Endothelial cell of umbilical vein (primary cell): ENCODE measurements at regions not wholly inside any gene's neighbourhood (a gene's known extent, or its start where the extent isn't known, plus 50 kb on each side); places are given as distances from the start of the nearest gene placed in this dataset.

Experiments
- BruUV-seq: library from RNA; stranded (reverse); fragments of 400-500 nt; replicated peaks from 2 replicates; lab custom pipeline; 2021; lab: Mats Ljungman, UMichigan
- CTCF ChIA-PET: fragments of 300-600, 350-600 bp; sonication (Branson Sonifier 250); formaldehyde crosslinking; loops from one replicate; lab custom pipeline; 2021; ENCODE audit warnings: antibody characterized with exemption, inconsistent platforms; lab: Charles Lee
- POLR2A ChIA-PET: fragments of 300-600, 350-600 bp; sonication (Branson Sonifier 250); formaldehyde crosslinking; loops from one replicate; lab custom pipeline; 2021; ENCODE audit warnings: antibody characterized with exemption, inconsistent platforms; lab: Charles Lee
- DNase-seq: peaks from one replicate; pipeline ENCODE4 v3.0.0-alpha.2; 2011; ENCODE audit warnings: low read depth, low spot score
- FAIRE-seq: peaks from 2 replicates; lab custom pipeline; 2011; peaks lifted over from hg19 to GRCh38; lab: Jason Lieb, UNC
- H2AFZ ChIP-seq: 2 replicates; pipeline ENCODE4 v1.6.0; 2012; ENCODE audit warnings: low read depth, low read length, control low read depth, inconsistent platforms
- H3K27ac ChIP-seq: 2 replicates; pipeline ENCODE4 v1.5.1; 2011; ENCODE audit warnings: low read depth, mild to moderate bottlenecking, control low read depth, low read length, moderate library complexity; ENCODE audit not compliant: insufficient read depth
- H3K27me3 ChIP-seq, 2 experiments: 2 replicates each; pipeline versions ENCODE4 v1.6.0 to v1.6.1; 2011; ENCODE audit warnings: low read length in 2 of 2, mixed read lengths in 1 of 2; ENCODE audit not compliant: control insufficient read depth in 2 of 2, insufficient read depth in 2 of 2
- H3K36me3 ChIP-seq, 2 experiments: 2 replicates in 1 of 2; 3 replicates in 1 of 2; pipeline ENCODE4 v1.5.1; 2011; ENCODE audit warnings: low read length in 2 of 2, mild to moderate bottlenecking in 1 of 2, moderate library complexity in 1 of 2; ENCODE audit not compliant: control insufficient read depth in 2 of 2, insufficient read depth in 2 of 2; ENCODE audit errors: extremely low read depth in 1 of 2
- H3K4me1 ChIP-seq: 3 replicates; pipeline ENCODE4 v1.5.1; 2011; ENCODE audit warnings: mild to moderate bottlenecking, low read length; ENCODE audit not compliant: control insufficient read depth, insufficient read depth; ENCODE audit errors: extremely low read depth
- H3K4me2 ChIP-seq: 2 replicates; pipeline ENCODE4 v1.6.1; 2011; ENCODE audit warnings: low read length, control low read depth, mixed read lengths; ENCODE audit not compliant: insufficient read depth
- H3K4me3 ChIP-seq, 3 experiments: fragments of 200-600 bp in 1 of 3; sonication (generic), shearing (Covaris generic) in 1 of 3; replicated peaks in 1 of 3; 2 replicates each; pipeline ENCODE4 v1.5.1; 2011 to 2016; ENCODE audit warnings: control low read depth in 3 of 3, low read length in 3 of 3, mild to moderate bottlenecking in 2 of 3, inconsistent platforms in 1 of 3, low read depth in 1 of 3, moderate library complexity in 1 of 3; ENCODE audit not compliant: insufficient read depth in 1 of 3
- H3K79me2 ChIP-seq: 2 replicates; pipeline ENCODE4 v1.6.0; 2012; ENCODE audit warnings: low read length, inconsistent platforms; ENCODE audit not compliant: control insufficient read depth, insufficient read depth
- H3K9ac ChIP-seq: replicated peaks from 2 replicates; pipeline ENCODE3; 2011; ENCODE audit warnings: low read length, control low read depth; ENCODE audit not compliant: insufficient read depth; ENCODE audit errors: extremely low read depth
- H3K9me1 ChIP-seq: replicated peaks from 3 replicates; pipeline ENCODE4 v1.6.0; 2011; ENCODE audit warnings: mild to moderate bottlenecking, low read length; ENCODE audit not compliant: control insufficient read depth, insufficient read depth; ENCODE audit errors: extremely low read depth
- H3K9me3 ChIP-seq: replicated peaks from 2 replicates; pipeline ENCODE4 v1.5.1; 2012; ENCODE audit warnings: low read length, inconsistent platforms; ENCODE audit not compliant: control insufficient read depth, insufficient read depth
- H4K20me1 ChIP-seq: replicated peaks from 2 replicates; pipeline ENCODE3; 2011; ENCODE audit warnings: mild to moderate bottlenecking, low read length; ENCODE audit not compliant: control insufficient read depth, insufficient read depth; ENCODE audit errors: extremely low read depth
- EZH2 ChIP-seq: IDR thresholded peaks from 2 replicates; pipeline ENCODE4 v1.6.1; 2012; ENCODE audit warnings: borderline replicate concordance, low read depth, mild to moderate bottlenecking, moderate library complexity, low read length, inconsistent platforms; ENCODE audit not compliant: severe bottlenecking
- FOS ChIP-seq: IDR thresholded peaks from 2 replicates; pipeline ENCODE4 v1.6.1; 2011; ENCODE audit warnings: mild to moderate bottlenecking, low read length, moderate library complexity, borderline replicate concordance; ENCODE audit not compliant: insufficient read depth
- GATA2 ChIP-seq: IDR thresholded peaks from 2 replicates; pipeline ENCODE4 v1.7.0; 2011; ENCODE audit warnings: low read depth, mild to moderate bottlenecking, moderate library complexity, mixed read lengths, low read length; ENCODE audit not compliant: insufficient read length, insufficient read depth
- JUN ChIP-seq: IDR thresholded peaks from 2 replicates; pipeline ENCODE4 v1.6.1; 2011; ENCODE audit warnings: borderline replicate concordance, low read depth; ENCODE audit not compliant: insufficient read length, insufficient read depth
- MAX ChIP-seq: IDR thresholded peaks from 2 replicates; pipeline ENCODE4 v1.6.1; 2011; ENCODE audit not compliant: insufficient read depth, insufficient read length
- MYC ChIP-seq: IDR thresholded peaks from one replicate; pipeline ENCODE4 v1.6.1; 2011; ENCODE audit warnings: mild to moderate bottlenecking, low read depth, low read length
- POLR2A ChIP-seq: IDR thresholded peaks from 2 replicates; pipeline ENCODE4 v1.6.1; 2012; ENCODE audit warnings: low read depth, mild to moderate bottlenecking, control low read depth, low read length
- POLR2AphosphoS5 ChIP-seq: IDR thresholded peaks from 2 replicates; pipeline ENCODE4 v1.6.1; 2012; ENCODE audit warnings: low read depth, mild to moderate bottlenecking, control low read depth, low read length, moderate library complexity; ENCODE audit not compliant: insufficient read depth
- dilution Hi-C: fragments of 300-500 bp; cut with MboI; formaldehyde crosslinking; loops from one replicate; pipeline ENCODE4 v1.15.0; 2019; ENCODE audit warnings: low sequenced_read_pairs; ENCODE audit not compliant: extremely low pct_ligation_motif_present
- intact Hi-C: fragments of 100-400 bp; cut with micrococcal nuclease; formaldehyde crosslinking; loops from one replicate; pipeline ENCODE4 v1.10.0; 2022
- TF ChIP-seq, protein P1 (sequence below), 2 donors: IDR thresholded peaks; 1 replicate in 1 of 2; 2 replicates in 1 of 2; pipeline ENCODE4 v1.5.1; 2011; ENCODE audit warnings: low read length in 2 of 2, mild to moderate bottlenecking in 2 of 2, moderate library complexity in 2 of 2, control low read depth in 1 of 2, inconsistent platforms in 1 of 2, low read depth in 1 of 2; ENCODE audit not compliant: insufficient read depth in 1 of 2; ENCODE audit errors: extremely low read depth in 1 of 2

DNA sequence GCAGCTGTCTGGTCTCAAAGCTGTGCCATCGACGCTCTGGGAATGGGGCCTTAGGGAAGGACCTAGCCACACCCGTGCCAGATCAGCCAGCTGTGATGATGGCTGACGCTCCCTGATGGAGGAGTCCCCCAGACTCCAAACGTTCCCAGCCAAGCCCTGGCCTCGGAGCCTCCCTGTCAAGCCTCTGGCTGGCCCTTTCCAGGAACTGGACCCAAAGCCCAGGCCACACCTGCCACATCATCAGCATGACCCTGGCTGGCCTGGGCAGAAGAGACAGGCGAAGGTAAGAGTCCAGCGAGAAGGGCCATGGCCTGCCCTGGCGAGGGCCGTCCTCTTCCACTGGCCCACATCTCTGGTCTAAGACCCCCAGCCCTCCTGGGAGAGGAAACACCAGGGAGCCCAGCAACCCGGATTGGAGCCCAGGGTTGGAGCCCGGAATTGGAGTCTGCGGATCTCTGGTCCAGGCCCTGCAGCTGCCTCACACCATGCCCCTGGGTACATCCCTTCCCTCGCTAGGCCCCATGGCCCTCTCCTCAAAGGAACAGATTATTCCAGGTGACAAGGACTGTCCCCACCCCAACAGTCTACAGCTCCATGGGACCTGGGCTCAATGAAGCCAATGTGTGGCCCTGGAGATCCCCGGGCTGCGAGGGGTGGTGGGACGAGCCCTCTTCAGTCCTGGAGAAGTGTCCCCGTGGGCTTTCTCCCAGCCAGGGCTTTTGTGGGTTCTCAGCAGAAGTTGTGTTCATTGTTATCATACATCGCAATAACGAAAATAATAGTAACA, 105.1 kb upstream of the TNRC6C start:
- Histone ChIP-seq H4K20me1 (no peaks in the 10 kb centered on the region), H3K9me3 (no peaks in the 10 kb centered on the region), H3K4me2 (no peak overlapping the region), H3K9ac (no peak overlapping the region), H3K27me3 (no peaks in the 10 kb centered on the region), H3K4me3 (no peak overlapping the region), H2AFZ (no peak overlapping the region), H3K36me3 (no peaks in the 10 kb centered on the region), H3K79me2 (no peaks in the 10 kb centered on the region), H3K4me1 (no peaks in the 10 kb centered on the region), H3K27ac (no peak overlapping the region), H3K9me1 (no peaks in the 10 kb centered on the region)
- CTCF ChIA-PET: interaction anchor here (0.6 to 1.0 kb wide), 3 partner anchors 34 to 166 kb away, joined by 3 to 4 read pairs (median 3); no protein-coding TSS in a partner anchor
- intact Hi-C loops (no loop called here), dilution Hi-C loops (no loop called here)
- TF ChIP-seq JUN (no peak), POLR2A (no peak), EZH2 (no peak)
- FAIRE-seq (no peak), DNase-seq (no peak)
- no TSS peak for BruUV-seq
- POLR2A ChIA-PET: no interaction called here

GRCh38 chr17:77854083-77854758, 104.3 kb upstream of the TNRC6C start:
- Histone ChIP-seq H3K4me1 (no peaks in the 10 kb centered on the region), H3K9me3 (no peaks in the 10 kb centered on the region), H3K79me2 (no peaks in the 10 kb centered on the region), H3K27ac (no peak overlapping the region), H3K27me3 (no peaks in the 10 kb centered on the region), H3K36me3 (no peaks in the 10 kb centered on the region), H3K9ac (no peak overlapping the region), H3K9me1 (no peaks in the 10 kb centered on the region), H3K4me2 (no peak overlapping the region), H4K20me1 (no peaks in the 10 kb centered on the region), H3K4me3 (no peak overlapping the region), H2AFZ (no peak overlapping the region)
- ChIA-PET CTCF (interaction anchor here (0.6 to 1.0 kb wide), 2 partner anchors 35 to 159 kb away, joined by 3 read pairs; no protein-coding TSS in a partner anchor), POLR2A (no interaction called here)
- intact Hi-C loops: no loop called here
- BruUV-seq: no TSS peak
- DNase-seq (no peak), FAIRE-seq (no peak)
- dilution Hi-C loops: no loop called here
- TF ChIP-seq EZH2: no peak
- TF ChIP-seq POLR2AphosphoS5: no peak
- TF ChIP-seq POLR2A: no peak
- no peak for TF ChIP-seq GATA2
- TF ChIP-seq FOS: no peak
- no peak for TF ChIP-seq MAX
- TF ChIP-seq MYC: no peak
- no peak for TF ChIP-seq JUN
- TF ChIP-seq, protein P1, sequence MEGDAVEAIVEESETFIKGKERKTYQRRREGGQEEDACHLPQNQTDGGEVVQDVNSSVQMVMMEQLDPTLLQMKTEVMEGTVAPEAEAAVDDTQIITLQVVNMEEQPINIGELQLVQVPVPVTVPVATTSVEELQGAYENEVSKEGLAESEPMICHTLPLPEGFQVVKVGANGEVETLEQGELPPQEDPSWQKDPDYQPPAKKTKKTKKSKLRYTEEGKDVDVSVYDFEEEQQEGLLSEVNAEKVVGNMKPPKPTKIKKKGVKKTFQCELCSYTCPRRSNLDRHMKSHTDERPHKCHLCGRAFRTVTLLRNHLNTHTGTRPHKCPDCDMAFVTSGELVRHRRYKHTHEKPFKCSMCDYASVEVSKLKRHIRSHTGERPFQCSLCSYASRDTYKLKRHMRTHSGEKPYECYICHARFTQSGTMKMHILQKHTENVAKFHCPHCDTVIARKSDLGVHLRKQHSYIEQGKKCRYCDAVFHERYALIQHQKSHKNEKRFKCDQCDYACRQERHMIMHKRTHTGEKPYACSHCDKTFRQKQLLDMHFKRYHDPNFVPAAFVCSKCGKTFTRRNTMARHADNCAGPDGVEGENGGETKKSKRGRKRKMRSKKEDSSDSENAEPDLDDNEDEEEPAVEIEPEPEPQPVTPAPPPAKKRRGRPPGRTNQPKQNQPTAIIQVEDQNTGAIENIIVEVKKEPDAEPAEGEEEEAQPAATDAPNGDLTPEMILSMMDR (IDR thresholded peaks at IDR 0.05; ENCODE audit: extremely low read depth in 1 of 2, insufficient read depth in 1 of 2, low read depth in 1 of 2, low read length in 2 of 2): no peak
